H54 (cell line): ENCODE measurements at regions not wholly inside any gene's neighbourhood (a gene's known extent, or its start where the extent isn't known, plus 50 kb on each side); places are given as distances from the start of the nearest gene placed in this dataset.

ENCODE experiments used
- DNase-seq: peaks from one replicate; pipeline ENCODE4 v3.0.0; 2011; ENCODE audit warnings: low spot score, mixed read lengths; ENCODE audit not compliant: insufficient read length
- FAIRE-seq: peaks from 3 replicates; lab custom pipeline; 2011; peaks lifted over from hg19 to GRCh38; lab: Jason Lieb, UNC
- POLR2A ChIP-seq: IDR thresholded peaks from 2 replicates; pipeline ENCODE4 v1.6.1; 2011; ENCODE audit warnings: low read depth, mild to moderate bottlenecking, low read length

GRCh38 chr12:82055391-82055790 lies 296.2 kb upstream of the PPFIA2 start:
- no peak for TF ChIP-seq POLR2A
- no peak for FAIRE-seq
- no peak for DNase-seq

DNA sequence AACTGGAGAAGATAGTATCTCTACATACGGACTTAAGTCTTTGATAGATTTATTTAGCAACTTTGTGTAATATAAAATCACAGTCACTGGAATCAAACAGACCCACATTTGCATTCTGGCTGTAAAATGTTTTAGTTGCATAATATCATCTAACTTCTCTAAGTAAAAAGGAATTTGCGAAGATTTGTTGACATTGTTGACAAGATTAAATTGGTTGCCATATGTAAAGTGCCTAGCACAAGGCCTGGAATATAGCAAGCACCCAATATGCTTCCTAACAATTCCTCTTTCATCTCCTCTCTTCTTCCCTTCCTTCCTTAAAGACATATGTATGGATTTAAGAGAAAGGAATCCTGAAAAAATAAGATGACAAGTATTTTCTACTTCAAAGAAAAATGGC lies 295.4 kb upstream of the PPFIA2 start:
- no peak for FAIRE-seq
- no peak for TF ChIP-seq POLR2A
- no peak for DNase-seq

- FAIRE-seq, result no peak
- DNase-seq, result no peak
- TF ChIP-seq POLR2A, result no peak
Measured at GRCh38 chr12:82047446-82047845, 288.3 kb upstream of the PPFIA2 start.

DNA sequence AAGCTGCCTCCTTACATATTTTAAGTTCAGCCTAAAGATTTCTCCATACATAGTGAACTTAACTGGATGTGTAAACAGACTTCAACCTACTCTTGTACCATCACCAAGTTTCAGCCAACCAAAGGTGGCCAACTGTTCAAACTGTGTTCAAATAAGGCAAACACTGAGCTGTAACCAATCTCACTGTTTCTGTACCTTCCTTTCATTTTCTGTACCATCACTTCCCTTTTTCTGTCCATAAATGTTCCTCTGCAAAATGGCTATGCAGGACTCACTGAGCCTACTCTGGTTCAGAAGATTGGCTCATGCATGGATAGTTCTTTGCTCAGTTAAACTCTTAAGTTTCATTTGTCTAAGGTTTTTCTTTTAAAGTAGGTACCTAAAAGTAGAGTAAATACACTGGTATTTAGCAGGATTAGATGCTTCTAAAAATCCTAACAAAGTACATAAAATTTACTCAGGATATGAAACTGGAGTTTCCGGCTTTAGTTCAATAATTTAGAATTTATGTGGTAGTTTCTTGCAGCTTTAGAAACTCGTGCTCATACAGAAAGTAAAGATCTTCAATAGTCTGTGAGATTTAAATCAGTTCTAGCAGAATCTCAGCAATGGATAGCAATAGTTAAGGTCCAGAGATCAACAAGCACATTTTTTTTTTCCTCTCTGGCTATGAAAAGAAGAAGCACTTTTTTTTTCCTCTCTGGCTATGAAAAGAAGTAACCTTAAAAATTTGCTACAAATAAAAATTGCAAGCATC lies 282.0 kb upstream of the PPFIA2 start:
- DNase-seq (no peak), FAIRE-seq (no peak)
- no peak for TF ChIP-seq POLR2A

DNA sequence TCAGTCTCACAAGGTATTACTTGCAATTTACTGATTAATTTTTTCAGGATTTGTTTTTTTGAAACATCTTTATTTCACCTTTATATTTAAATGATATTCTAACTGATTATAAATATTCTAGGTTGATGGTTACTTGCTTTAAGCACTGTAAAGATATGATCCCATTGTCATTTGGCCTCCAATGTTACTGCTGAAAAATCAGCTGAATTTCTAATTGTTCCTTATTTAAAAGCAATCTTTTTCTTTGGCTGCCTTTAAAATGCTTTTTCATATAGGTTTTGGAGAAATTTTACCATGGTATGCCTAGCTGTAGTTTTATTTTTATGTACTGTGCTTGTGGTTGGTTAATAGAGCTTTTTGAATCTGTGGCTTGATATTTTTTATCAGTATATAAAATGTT lies 275.6 kb upstream of the PPFIA2 start:
- TF ChIP-seq POLR2A, result no peak
- DNase-seq, result no peak
- no peak for FAIRE-seq

- TF ChIP-seq POLR2A, result no peak
- DNase-seq (no peak), FAIRE-seq (no peak)
Measured at GRCh38 chr12:82029936-82030335, 270.8 kb upstream of the PPFIA2 start.

- DNase-seq, result no peak
- no peak for TF ChIP-seq POLR2A
- FAIRE-seq, result no peak
Measured at GRCh38 chr12:82028772-82029171, 269.6 kb upstream of the PPFIA2 start.

GRCh38 chr12:82027612-82028011 lies 268.5 kb upstream of the PPFIA2 start:
- DNase-seq (no peak), FAIRE-seq (no peak)
- no peak for TF ChIP-seq POLR2A

- no peak for TF ChIP-seq POLR2A
- FAIRE-seq (no peak), DNase-seq (no peak)
Measured at GRCh38 chr12:82025462-82025861, 266.3 kb upstream of the PPFIA2 start.

DNA sequence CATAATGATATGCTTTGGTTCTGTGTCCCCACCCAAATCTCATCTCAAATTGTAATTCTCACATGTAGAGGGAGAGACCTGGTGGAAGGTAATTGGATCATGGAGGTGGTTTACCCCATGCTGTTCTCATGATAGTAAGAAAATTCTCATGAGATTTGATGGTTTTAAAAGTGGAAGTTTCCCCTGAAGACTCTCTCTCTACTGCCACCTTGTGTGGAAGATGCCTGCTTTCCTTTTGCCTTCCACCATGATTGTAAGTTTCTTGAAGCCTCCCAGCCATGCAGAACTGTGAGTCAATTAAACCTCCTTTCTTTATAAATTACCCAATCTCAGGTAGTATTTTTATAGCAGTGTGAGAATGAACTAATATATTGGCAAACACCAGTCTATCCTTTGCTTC lies 260.4 kb upstream of the PPFIA2 start:
- FAIRE-seq (no peak), DNase-seq (no peak)
- no peak for TF ChIP-seq POLR2A

DNA sequence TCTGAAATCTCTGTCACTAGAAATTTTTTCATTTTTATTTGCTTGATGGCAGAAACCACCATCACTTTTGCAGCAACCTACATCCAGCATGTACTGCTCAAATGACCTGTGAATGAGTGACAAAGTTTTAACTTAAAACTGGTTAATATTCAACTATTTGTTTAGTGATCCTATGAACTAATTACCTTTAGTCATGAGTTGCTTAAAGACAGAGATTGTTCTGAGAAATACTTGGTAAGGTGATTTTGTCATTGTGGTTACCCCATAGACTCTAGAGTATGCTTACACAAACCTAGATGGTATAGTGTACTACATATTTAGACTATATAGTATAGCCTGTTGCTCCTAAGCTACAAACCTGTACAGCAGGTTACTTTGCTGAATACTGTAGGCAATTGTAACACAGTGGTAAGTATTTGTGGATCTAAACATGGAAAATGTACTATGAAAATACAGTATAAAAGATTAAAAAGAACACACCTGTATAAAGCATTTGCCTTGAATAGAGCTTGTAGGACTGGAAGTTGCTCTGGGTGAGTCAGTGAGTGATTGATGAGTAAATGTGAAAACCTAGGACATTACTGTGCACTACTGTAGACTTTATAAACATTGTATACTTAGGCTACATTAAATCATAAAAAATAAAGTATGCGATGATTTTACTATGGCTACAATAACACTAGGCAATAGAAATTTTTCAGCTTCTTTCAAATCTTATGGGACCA lies 256.6 kb upstream of the PPFIA2 start:
- no peak for TF ChIP-seq POLR2A
- FAIRE-seq, result no peak

DNA sequence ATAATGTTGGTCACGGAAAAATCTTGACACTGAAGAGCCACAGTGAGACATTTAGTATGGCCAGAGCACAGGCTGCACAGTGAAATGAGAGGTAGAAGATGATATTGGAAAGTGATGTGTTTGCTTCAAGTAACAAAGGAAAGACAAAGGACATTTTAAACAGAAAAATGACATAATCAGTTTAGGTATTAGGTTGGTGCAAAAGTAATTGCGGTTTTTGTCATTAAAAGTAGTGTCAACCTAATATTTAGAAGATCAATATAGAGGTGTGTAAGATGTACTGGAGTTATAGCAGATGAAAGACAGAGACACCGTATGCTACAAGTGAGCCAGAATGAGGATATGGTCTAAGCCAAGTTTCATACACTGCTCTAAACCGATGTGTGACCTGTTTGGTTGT lies 253.0 kb upstream of the PPFIA2 start:
- FAIRE-seq (no peak), DNase-seq (no peak)
- TF ChIP-seq POLR2A, result no peak

More for the DNA sequence above, 256.6 kb upstream of the PPFIA2 start:
- no peak for DNase-seq

DNA sequence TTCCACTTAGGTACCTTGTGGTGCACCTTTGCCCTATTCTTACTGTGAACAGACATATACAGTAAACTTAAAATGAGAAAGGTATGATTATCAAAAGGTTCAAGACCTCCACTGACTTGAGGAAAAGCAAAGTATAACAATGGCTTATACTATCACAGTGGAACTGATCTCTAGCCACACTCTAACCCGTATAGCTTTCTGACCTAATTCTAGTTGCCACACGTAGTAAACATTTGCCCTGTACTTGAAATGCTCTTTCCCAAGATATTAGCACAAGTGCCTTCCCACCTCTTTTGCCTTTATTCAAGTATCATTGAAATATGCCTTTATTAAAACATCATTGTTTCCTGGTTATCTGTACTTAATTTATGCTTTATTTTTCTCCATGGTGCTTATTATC lies 250.4 kb upstream of the PPFIA2 start:
- DNase-seq (no peak), FAIRE-seq (no peak)
- no peak for TF ChIP-seq POLR2A

DNA sequence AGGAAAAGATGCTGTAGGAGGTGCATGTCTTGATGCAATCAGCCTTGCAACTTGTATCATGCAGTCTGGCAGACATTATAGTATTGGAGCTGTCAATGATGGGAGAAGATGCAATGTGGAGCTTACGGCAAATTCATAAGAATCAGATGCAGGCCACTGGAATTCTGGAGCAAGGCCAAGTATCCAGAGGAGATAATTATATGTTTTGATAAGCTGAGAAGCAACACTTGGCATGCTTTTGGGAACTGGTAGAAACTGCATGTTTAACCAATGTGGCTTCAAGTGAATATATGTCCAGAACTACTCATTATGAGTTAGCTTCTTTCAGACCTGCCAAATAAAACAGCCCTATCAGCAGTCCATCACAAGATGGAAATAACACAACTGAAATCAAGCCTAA lies 249.1 kb upstream of the PPFIA2 start:
- no peak for TF ChIP-seq POLR2A
- DNase-seq (no peak), FAIRE-seq (no peak)
